GM04504 (cell line): ENCODE measurements at regions not wholly inside any gene's neighbourhood (a gene's known extent, or its start where the extent isn't known, plus 50 kb on each side); places are given as distances from the start of the nearest gene placed in this dataset.
A peak's percentile ranks its signal among the peaks of the same experiment; 100 is the strongest.

Experiments used
- DNase-seq: peaks from one replicate; pipeline ENCODE4 v3.0.0-alpha.2; 2012; ENCODE audit warnings: low read depth

- DNase-seq: no peak
These were observed 981.5 kb downstream of the SORCS1 start for GRCh38 chr10:106183041-106183440.

GRCh38 chr10:106182542-106182941 is 982.0 kb downstream of the SORCS1 start:
- no peak for DNase-seq

GRCh38 chr10:106181501-106181900 is 983.0 kb downstream of the SORCS1 start:
- peak; percentile 46 for DNase-seq

GRCh38 chr10:106179430-106179829 is 985.1 kb downstream of the SORCS1 start:
- DNase-seq: no peak

- DNase-seq: no peak
These were observed 988.6 kb downstream of the SORCS1 start for GRCh38 chr10:106175760-106176377.

- DNase-seq: no peak
These were observed 990.7 kb downstream of the SORCS1 start for GRCh38 chr10:106173838-106174237.

- no peak for DNase-seq
These were observed 995.3 kb downstream of the SORCS1 start for GRCh38 chr10:106169241-106169640.

GRCh38 chr10:106167946-106168345 is 996.6 kb downstream of the SORCS1 start:
- no peak for DNase-seq

GRCh38 chr10:106158241-106158640 is 1006.3 kb downstream of the SORCS1 start:
- no peak for DNase-seq

GRCh38 chr10:106147021-106147420 is 1017.5 kb downstream of the SORCS1 start:
- DNase-seq: no peak

- no peak for DNase-seq
These were observed 1024.6 kb downstream of the SORCS1 start for GRCh38 chr10:106139915-106140314.

GRCh38 chr10:106136175-106136574 is 1028.3 kb downstream of the SORCS1 start:
- no peak for DNase-seq

- DNase-seq: no peak
These were observed 1030.0 kb downstream of the SORCS1 start for GRCh38 chr10:106134326-106135000.

- no peak for DNase-seq
These were observed 1031.1 kb downstream of the SORCS1 start for GRCh38 chr10:106133451-106133850.

- no peak for DNase-seq
These were observed 1031.5 kb downstream of the SORCS1 start for GRCh38 chr10:106132956-106133355.

GRCh38 chr10:106114656-106115186 is 1049.8 kb downstream of the SORCS1 start:
- no peak for DNase-seq

- no peak for DNase-seq
These were observed 1053.3 kb downstream of the SORCS1 start for GRCh38 chr10:106111246-106111645.

- DNase-seq: no peak
These were observed 1056.8 kb downstream of the SORCS1 start for GRCh38 chr10:106107706-106108105.

GRCh38 chr10:106106114-106106513 is 1058.4 kb downstream of the SORCS1 start:
- DNase-seq: no peak

- DNase-seq: no peak
These were observed 1074.7 kb downstream of the SORCS1 start for GRCh38 chr10:106089855-106090254.

GRCh38 chr10:106086391-106086790 is 1078.1 kb downstream of the SORCS1 start:
- no peak for DNase-seq

- no peak for DNase-seq
These were observed 1080.9 kb downstream of the SORCS1 start for GRCh38 chr10:106083572-106083971.

GRCh38 chr10:106082865-106083264 is 1081.6 kb downstream of the SORCS1 start:
- no peak for DNase-seq
